ENCODE measurements at regions not wholly inside any gene's neighbourhood (a gene's known extent, or its start where the extent isn't known, plus 50 kb on each side); places are given as distances from the start of the nearest gene placed in this dataset. TPM values are rescaled to one million over a fixed set of nuclear protein-coding genes. Genes with fewer than 3 reads are reported as not detected.
A peak's percentile ranks its signal among the peaks of the same experiment; 100 is the strongest.

DNA sequence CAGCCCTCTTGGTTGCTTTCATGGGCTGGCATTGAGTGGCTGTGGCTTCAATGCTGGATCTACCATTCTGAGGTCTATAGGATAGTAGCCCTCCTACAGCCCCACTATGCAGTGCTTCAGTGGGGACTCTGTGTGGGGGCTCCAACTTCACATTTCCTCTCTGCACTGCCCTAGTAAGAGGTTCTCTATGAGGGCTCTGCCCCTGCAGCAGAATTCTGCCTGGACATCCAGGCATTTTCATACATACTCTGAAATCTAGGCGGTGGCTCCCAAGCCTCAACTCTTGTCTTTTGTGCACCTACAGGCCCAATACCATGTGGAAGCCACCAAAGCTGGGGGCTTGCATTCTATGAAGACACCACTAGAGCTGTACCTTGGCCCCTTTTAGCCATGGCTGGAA lies 195.8 kb downstream of the IGSF11 start:
- no peak for DNase-seq

DNA sequence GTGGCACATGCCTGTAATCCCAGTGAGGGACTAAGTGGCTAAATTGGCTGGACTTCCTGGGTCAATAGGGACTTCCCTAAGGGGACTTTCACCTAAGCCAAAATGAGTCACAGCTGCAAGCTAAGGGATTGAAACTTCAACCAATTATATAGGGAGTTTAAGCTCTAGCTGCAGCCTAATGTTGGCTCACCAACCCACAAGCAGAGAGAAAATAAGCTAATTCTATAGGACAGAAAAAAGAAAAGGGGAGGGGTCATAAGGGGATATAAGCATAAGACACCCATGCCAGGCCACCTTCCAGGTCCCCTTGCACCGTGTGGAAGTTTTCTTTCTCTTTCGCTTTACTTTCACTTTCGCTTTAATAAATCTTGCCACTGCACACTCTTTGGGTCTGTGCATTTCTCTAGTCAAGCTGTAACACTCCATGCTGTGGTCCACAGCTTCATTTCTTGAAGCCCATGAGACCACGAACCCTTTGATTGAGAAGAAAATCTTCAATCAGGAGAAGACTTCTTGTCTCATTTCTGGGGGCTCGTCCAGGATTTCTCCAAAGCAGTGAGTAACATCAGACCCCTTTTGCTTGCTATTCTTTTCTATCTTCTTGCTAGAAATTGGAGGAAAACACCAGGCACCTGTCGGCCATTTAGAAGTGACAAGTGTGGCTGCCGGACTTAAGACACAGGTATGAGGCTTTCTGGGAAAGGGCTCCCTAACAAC lies 192.3 kb downstream of the IGSF11 start:
- no peak for DNase-seq

DNA sequence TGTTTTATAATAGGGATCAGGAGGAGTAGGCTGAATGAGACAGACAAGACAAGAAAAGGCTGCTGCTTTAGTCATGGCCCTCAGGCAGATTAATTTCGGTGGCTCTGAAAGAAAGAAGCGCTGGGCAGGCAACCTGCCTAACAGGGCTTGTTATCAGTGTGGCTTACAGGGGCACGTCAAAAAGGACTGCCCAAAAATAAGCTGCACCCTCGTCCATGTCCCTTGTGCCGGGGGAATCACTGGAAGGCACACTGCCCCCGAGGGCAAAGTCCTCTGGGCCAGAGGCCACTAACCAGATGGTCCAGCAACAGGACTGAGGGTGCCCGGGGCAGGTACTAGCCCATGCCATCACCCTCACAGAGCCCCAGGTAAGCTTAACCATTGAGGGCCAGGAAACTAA lies 188.5 kb downstream of the IGSF11 start:
- no peak for DNase-seq

Small RNA genes lying in the stretch of these regions (small RNA-seq; reads per million reads assigned to genes)
- gene MIR4447 (ENCODE audit: low replicate concordance) (not detected), gene RF01884 (ENCODE audit: low replicate concordance) (not detected), gene RNU5E-8P (ENCODE audit: low replicate concordance) (0.81 reads per million, percentile 83 among the genes with 10 or more reads in this experiment), gene RNU6-1200P (ENCODE audit: low replicate concordance) (not detected)

Data from tongue (tissue), 2 donors.